ENCODE measurements at regions not wholly inside any gene's neighbourhood (a gene's known extent, or its start where the extent isn't known, plus 50 kb on each side); places are given as distances from the start of the nearest gene placed in this dataset.

DNA sequence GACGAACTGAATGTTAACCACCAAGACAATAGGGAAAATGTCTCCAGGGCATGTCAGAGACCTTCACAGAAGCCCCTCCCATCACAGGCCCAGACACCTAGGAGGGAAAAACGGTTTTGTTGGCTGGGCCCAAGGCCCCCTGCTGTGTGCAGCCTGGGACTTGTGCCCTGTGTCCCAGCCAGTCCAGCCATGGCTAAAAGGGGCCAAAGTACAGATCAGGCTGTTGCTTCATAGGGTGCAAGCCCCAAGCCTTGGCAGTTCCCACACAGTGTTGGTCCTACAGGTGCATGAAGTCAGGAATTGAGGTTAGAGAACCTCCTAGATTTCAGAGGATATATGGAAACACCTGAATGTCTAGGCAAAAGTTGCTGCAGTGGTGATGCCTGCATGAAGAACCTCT, 428.7 kb downstream of the SUCLA2 start:
- TF ChIP-seq GATA2 (IDR thresholded peaks at IDR 0.05; ENCODE audit: insufficient read depth, insufficient read length, low read depth, low read length) (no peak), POLR2A (IDR thresholded peaks at IDR 0.05; ENCODE audit: low read depth, low read length) (no peak)
